IMR-90 (cell line): ENCODE measurements at regions not wholly inside any gene's neighbourhood (a gene's known extent, or its start where the extent isn't known, plus 50 kb on each side); places are given as distances from the start of the nearest gene placed in this dataset.

ENCODE experiments used
- CEBPB ChIP-seq: IDR thresholded peaks from 2 replicates; pipeline ENCODE4 v1.6.1; 2012; ENCODE audit warnings: low read depth, low read length, improper control_type of control experiment
- CTCF ChIP-seq: conservative IDR thresholded peaks from 2 replicates; pipeline ENCODE4 v1.5.1; 2012; ENCODE audit warnings: mild to moderate bottlenecking, low read depth, low read length, improper control_type of control experiment
- POLR2A ChIP-seq: IDR thresholded peaks from 2 replicates; pipeline ENCODE4 v1.6.1; 2012; ENCODE audit warnings: mild to moderate bottlenecking, low read depth, low read length

GRCh38 chr6:6918216-6918983 is 189.4 kb upstream of the RREB1 start:
- TF ChIP-seq CEBPB (no peak), POLR2A (no peak), CTCF (no peak)
